ENCODE measurements at regions not wholly inside any gene's neighbourhood (a gene's known extent, or its start where the extent isn't known, plus 50 kb on each side); places are given as distances from the start of the nearest gene placed in this dataset.

DNA sequence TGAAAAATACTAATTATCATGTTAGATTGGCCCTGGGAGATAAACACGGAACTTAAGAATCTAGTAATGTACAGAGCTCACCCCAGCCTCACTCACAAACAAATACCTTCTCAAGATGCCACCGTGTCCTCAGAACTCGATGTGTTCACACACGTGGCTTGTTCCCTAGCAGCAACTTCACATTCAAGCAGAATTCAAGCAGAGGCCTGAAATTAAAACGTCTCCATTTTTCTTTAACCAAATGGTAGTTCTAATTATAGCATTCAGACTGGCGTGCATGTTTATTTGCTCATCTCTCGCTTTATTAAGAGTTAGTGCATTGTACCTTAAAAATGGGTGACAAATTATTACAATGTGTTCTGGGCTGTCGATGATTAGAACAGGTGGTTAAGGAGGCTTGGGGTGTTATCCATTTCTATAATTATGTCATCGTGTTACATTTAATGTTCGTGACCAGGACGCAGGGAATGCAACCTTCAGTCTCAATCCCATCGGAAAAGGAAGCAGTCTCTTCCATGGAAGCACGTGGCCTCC is 57.3 kb upstream of the SLC66A3 start:
- H3K4me1 ChIP-seq (replicated peaks in 1 of 4; ENCODE audit: control insufficient read depth in 3 of 4, insufficient read depth in 4 of 4, low read length in 3 of 4) = peaks cover 0 to 4% (median 0%) of the 10 kb centered on the region in 4 experiments; a peak in 3 of 7 replicates
- H3K23me2 ChIP-seq (ENCODE audit: low read depth, low read length) = no peaks in the 10 kb centered on the region
- no peak overlapping the region for H2AFZ ChIP-seq (ENCODE audit: low read length)
- H3K4me2 ChIP-seq (ENCODE audit: insufficient read depth in 1 of 2, low read depth in 2 of 2, low read length in 2 of 2) = no peak overlapping the region
- H3K9me3 ChIP-seq (ENCODE audit: insufficient read depth in 2 of 2, low read depth in 1 of 2, low read length in 1 of 2) = no peaks in the 10 kb centered on the region
- no peaks in the 10 kb centered on the region; the same call in 1 of the 2 replicates for H3K79me1 ChIP-seq (ENCODE audit: low read depth, low read length)
- H3K18ac ChIP-seq (ENCODE audit: extremely low read depth, low read length) = no peak overlapping the region
- no peak overlapping the region for H2BK12ac ChIP-seq (ENCODE audit: low read depth, low read length)
- H4K5ac ChIP-seq (ENCODE audit: insufficient read length, low read depth, low read length) = no peak overlapping the region
- H2BK20ac ChIP-seq (ENCODE audit: low read length) = no peak overlapping the region
- no peak overlapping the region for H4K8ac ChIP-seq (ENCODE audit: extremely low read depth, insufficient read depth, low read length)
- no peak overlapping the region for H2BK15ac ChIP-seq (ENCODE audit: low read length)
- 85% methylated on average over 13 of the region's 13 CpGs; no CpG with 5 or more reads in 1 of the 2 experiments for WGBS, 2 experiments (ENCODE audit: extremely low coverage in 1 of 2, insufficient coverage in 1 of 2, insufficient read length in 1 of 2, insufficient replicate concordance in 2 of 2, low coverage in 1 of 2, low lambda C conversion rate in 2 of 2, missing lambda C conversion rate in 1 of 2)
- CTCF ChIA-PET (ENCODE audit: partially characterized antibody) = interaction anchor here (1.1 to 5.1 kb wide), 2 partner anchors 10 to 26 kb away, joined by 3 to 23 read pairs; no protein-coding TSS in a partner anchor
- TF ChIP-seq PHF8 (conservative IDR thresholded peaks at IDR 0.05; ENCODE audit: low read depth, low read length) (no peak), TCF12 (IDR thresholded peaks at IDR 0.05; ENCODE audit: low read depth, low read length) (no peak), EGR1 (IDR thresholded peaks at IDR 0.05; ENCODE audit: borderline replicate concordance, low read depth, low read length) (no peak), NRF1 (IDR thresholded peaks at IDR 0.05; ENCODE audit: low read depth, low read length) (no peak), SIRT6 (IDR thresholded peaks at IDR 0.05; ENCODE audit: low read length) (no peak), POU5F1 (IDR thresholded peaks at IDR 0.05; ENCODE audit: low read depth, low read length) (no peak)
- TF ChIP-seq, protein P1, sequence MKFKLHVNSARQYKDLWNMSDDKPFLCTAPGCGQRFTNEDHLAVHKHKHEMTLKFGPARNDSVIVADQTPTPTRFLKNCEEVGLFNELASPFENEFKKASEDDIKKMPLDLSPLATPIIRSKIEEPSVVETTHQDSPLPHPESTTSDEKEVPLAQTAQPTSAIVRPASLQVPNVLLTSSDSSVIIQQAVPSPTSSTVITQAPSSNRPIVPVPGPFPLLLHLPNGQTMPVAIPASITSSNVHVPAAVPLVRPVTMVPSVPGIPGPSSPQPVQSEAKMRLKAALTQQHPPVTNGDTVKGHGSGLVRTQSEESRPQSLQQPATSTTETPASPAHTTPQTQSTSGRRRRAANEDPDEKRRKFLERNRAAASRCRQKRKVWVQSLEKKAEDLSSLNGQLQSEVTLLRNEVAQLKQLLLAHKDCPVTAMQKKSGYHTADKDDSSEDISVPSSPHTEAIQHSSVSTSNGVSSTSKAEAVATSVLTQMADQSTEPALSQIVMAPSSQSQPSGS (IDR thresholded peaks at IDR 0.05; ENCODE audit: low read length) = no peak
- TF ChIP-seq, protein P2, sequence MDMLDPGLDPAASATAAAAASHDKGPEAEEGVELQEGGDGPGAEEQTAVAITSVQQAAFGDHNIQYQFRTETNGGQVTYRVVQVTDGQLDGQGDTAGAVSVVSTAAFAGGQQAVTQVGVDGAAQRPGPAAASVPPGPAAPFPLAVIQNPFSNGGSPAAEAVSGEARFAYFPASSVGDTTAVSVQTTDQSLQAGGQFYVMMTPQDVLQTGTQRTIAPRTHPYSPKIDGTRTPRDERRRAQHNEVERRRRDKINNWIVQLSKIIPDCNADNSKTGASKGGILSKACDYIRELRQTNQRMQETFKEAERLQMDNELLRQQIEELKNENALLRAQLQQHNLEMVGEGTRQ (IDR thresholded peaks at IDR 0.05; ENCODE audit: low read length) = no peak
- H3K9ac ChIP-seq (replicated peaks in 1 of 4; ENCODE audit: extremely low read depth in 1 of 4, low read depth in 3 of 4, low read length in 3 of 4) = no peak overlapping the region
- H3K14ac ChIP-seq (ENCODE audit: insufficient read length) = no peak overlapping the region
- H4K91ac ChIP-seq (replicated peaks; ENCODE audit: insufficient read length, low read length) = no peak overlapping the region
- POLR2A ChIA-PET (ENCODE audit: partially characterized antibody) = no interaction called here
- no peaks in the 10 kb centered on the region for H3K36me3 ChIP-seq (ENCODE audit: control insufficient read depth in 2 of 4, insufficient read depth in 4 of 4, low read length in 3 of 4)
- H3K27me3 ChIP-seq (replicated peaks in 1 of 4; ENCODE audit: control insufficient read depth in 3 of 4, extremely low read depth in 1 of 4, insufficient read depth in 3 of 4, low read length in 3 of 4) = no peaks in the 10 kb centered on the region
- H3K27ac ChIP-seq (ENCODE audit: low read depth, low read length) = no peak overlapping the region
- FAIRE-seq (no peak), DNase-seq (ENCODE audit: low read depth in 1 of 2, low spot score in 2 of 2) (no peak)
- no peak overlapping the region for H3K4me3 ChIP-seq (ENCODE audit: extremely low read depth in 1 of 4, insufficient read depth in 2 of 4, low read depth in 3 of 4, low read length in 4 of 4)
- H3K79me2 ChIP-seq (ENCODE audit: control insufficient read depth in 1 of 2, insufficient read depth in 2 of 2, low read length in 2 of 2) = no peaks in the 10 kb centered on the region
- no peak overlapping the region for H3K56ac ChIP-seq (replicated peaks; ENCODE audit: insufficient read length, low read depth, low read length)
- no peak overlapping the region for H2BK120ac ChIP-seq (replicated peaks; ENCODE audit: low read depth, low read length)
- no peak overlapping the region for H2BK5ac ChIP-seq (ENCODE audit: low read depth, low read length)
- no peak overlapping the region for H3K4ac ChIP-seq (replicated peaks; ENCODE audit: insufficient read length, low read depth, low read length)
- H3K23ac ChIP-seq (ENCODE audit: insufficient read length) = no peak overlapping the region
- H4K20me1 ChIP-seq (replicated peaks in 1 of 2; ENCODE audit: control insufficient read depth in 1 of 2, insufficient read depth in 2 of 2, low read length in 2 of 2) = no peaks in the 10 kb centered on the region
- H2AK5ac ChIP-seq (ENCODE audit: low read depth, low read length) = no peak overlapping the region

Data from H1 (cell line).